ENCODE measurements at regions not wholly inside any gene's neighbourhood (a gene's known extent, or its start where the extent isn't known, plus 50 kb on each side); places are given as distances from the start of the nearest gene placed in this dataset.

- TF ChIP-seq POU6F1 (CRISPR knock-in tag; IDR thresholded peaks at IDR 0.05; ENCODE audit: borderline replicate concordance, low read depth): no peak
- TF ChIP-seq ZFP30 (CRISPR knock-in tag; IDR thresholded peaks at IDR 0.05): no peak
Observed at GRCh38 chr2:111687911-111688310, 196.1 kb downstream of the ANAPC1 start (continued).

GRCh38 chr2:111688482-111688881 is 195.5 kb downstream of the ANAPC1 start:
- ATAC-seq: no peak
- TF ChIP-seq POU6F1 (CRISPR knock-in tag; IDR thresholded peaks at IDR 0.05; ENCODE audit: borderline replicate concordance, low read depth) (no peak), ZC3H10 (CRISPR knock-in tag; IDR thresholded peaks at IDR 0.05) (no peak), BACH2 (CRISPR knock-in tag; IDR thresholded peaks at IDR 0.05; ENCODE audit: borderline replicate concordance) (no peak), ARNTL (CRISPR knock-in tag; IDR thresholded peaks at IDR 0.05; ENCODE audit: borderline replicate concordance, low read depth) (no peak), ZNF8 (CRISPR knock-in tag; IDR thresholded peaks at IDR 0.05) (no peak), PPARA (CRISPR knock-in tag; IDR thresholded peaks at IDR 0.05; ENCODE audit: borderline replicate concordance) (no peak), CREB5 (CRISPR knock-in tag; IDR thresholded peaks at IDR 0.05; ENCODE audit: low read depth) (no peak), ZFP3 (CRISPR knock-in tag; IDR thresholded peaks at IDR 0.05) (no peak), TSHZ2 (CRISPR knock-in tag; IDR thresholded peaks at IDR 0.05) (no peak), RARB (CRISPR knock-in tag; IDR thresholded peaks at IDR 0.05) (no peak), ISL1 (CRISPR knock-in tag; IDR thresholded peaks at IDR 0.05) (no peak), TCF4 (CRISPR knock-in tag; IDR thresholded peaks at IDR 0.05; ENCODE audit: borderline replicate concordance) (no peak), GLIS3 (CRISPR knock-in tag; IDR thresholded peaks at IDR 0.05) (no peak), ESRRG (CRISPR knock-in tag; IDR thresholded peaks at IDR 0.05) (no peak), SNAI2 (CRISPR knock-in tag; IDR thresholded peaks at IDR 0.05) (no peak)

GRCh38 chr2:111689174-111689573 is 194.8 kb downstream of the ANAPC1 start:
- no peak for ATAC-seq
- TF ChIP-seq TCF4 (CRISPR knock-in tag; IDR thresholded peaks at IDR 0.05; ENCODE audit: borderline replicate concordance) (no peak), CSDC2 (CRISPR knock-in tag; IDR thresholded peaks at IDR 0.05) (no peak), ZNF8 (CRISPR knock-in tag; IDR thresholded peaks at IDR 0.05) (no peak), ESRRG (CRISPR knock-in tag; IDR thresholded peaks at IDR 0.05) (no peak), OSR1 (CRISPR knock-in tag; IDR thresholded peaks at IDR 0.05) (no peak), GLIS3 (CRISPR knock-in tag; IDR thresholded peaks at IDR 0.05) (no peak), POU6F1 (CRISPR knock-in tag; IDR thresholded peaks at IDR 0.05; ENCODE audit: borderline replicate concordance, low read depth) (no peak), ZFP30 (CRISPR knock-in tag; IDR thresholded peaks at IDR 0.05) (no peak), TOX (CRISPR knock-in tag; IDR thresholded peaks at IDR 0.05; ENCODE audit: borderline replicate concordance) (no peak)

- ATAC-seq: no peak
- no peak for TF ChIP-seq TCF4 (CRISPR knock-in tag; IDR thresholded peaks at IDR 0.05; ENCODE audit: borderline replicate concordance)
- no peak for TF ChIP-seq CSRNP3 (CRISPR knock-in tag; IDR thresholded peaks at IDR 0.05)
- TF ChIP-seq TSHZ2 (CRISPR knock-in tag; IDR thresholded peaks at IDR 0.05): no peak
- no peak for TF ChIP-seq ARNTL (CRISPR knock-in tag; IDR thresholded peaks at IDR 0.05; ENCODE audit: borderline replicate concordance, low read depth)
- no peak for TF ChIP-seq RARB (CRISPR knock-in tag; IDR thresholded peaks at IDR 0.05)
Observed at GRCh38 chr2:111689941-111690340, 194.1 kb downstream of the ANAPC1 start.

Measured in SK-N-SH treated with all-trans-retinoic acid at 6 μM for 48 hours (cell line).